Activated CD8-positive, alpha-beta memory T cell treated with anti-CD3 and anti-CD28 coated beads for 1 hour (primary cell): ENCODE measurements at regions not wholly inside any gene's neighbourhood (a gene's known extent, or its start where the extent isn't known, plus 50 kb on each side); places are given as distances from the start of the nearest gene placed in this dataset.

Experiments
- DNase-seq, 2 donors: peaks; one replicate each; pipeline ENCODE4 v3.0.0-alpha.2; 2020; ENCODE audit warnings: low read depth in 1 of 2; ENCODE audit errors: extremely low read depth in 1 of 2

- no peak for DNase-seq
Measured at GRCh38 chr10:21212348-21212747, 313.1 kb downstream of the SKIDA1 start.

GRCh38 chr10:21209495-21209894 is 312.4 kb upstream of the NEBL start:
- no peak for DNase-seq

GRCh38 chr10:21208666-21209316 is 311.7 kb upstream of the NEBL start:
- no peak for DNase-seq

GRCh38 chr10:21207852-21208646 is 310.9 kb upstream of the NEBL start:
- no peak for DNase-seq

- DNase-seq = no peak
Measured at GRCh38 chr10:21205328-21205727, 308.2 kb upstream of the NEBL start.

- DNase-seq = no peak
Measured at GRCh38 chr10:21203473-21204107, 306.5 kb upstream of the NEBL start.

GRCh38 chr10:21202776-21203462 is 305.8 kb upstream of the NEBL start:
- no peak for DNase-seq

- no peak for DNase-seq
Measured at GRCh38 chr10:21199501-21199900, 302.4 kb upstream of the NEBL start.

- no peak for DNase-seq
Measured at GRCh38 chr10:21197838-21198237, 300.7 kb upstream of the NEBL start.

GRCh38 chr10:21196822-21197395 is 299.8 kb upstream of the NEBL start:
- DNase-seq = no peak

GRCh38 chr10:21195252-21195651 is 298.1 kb upstream of the NEBL start:
- DNase-seq = no peak

GRCh38 chr10:21194510-21194993 is 297.4 kb upstream of the NEBL start:
- DNase-seq = no peak

- no peak for DNase-seq
Measured at GRCh38 chr10:21193196-21193595, 296.1 kb upstream of the NEBL start.

- no peak for DNase-seq
Measured at GRCh38 chr10:21191512-21191911, 294.4 kb upstream of the NEBL start.

GRCh38 chr10:21184984-21185383 is 287.9 kb upstream of the NEBL start:
- no peak for DNase-seq

- no peak for DNase-seq
Measured at GRCh38 chr10:21184216-21184615, 287.1 kb upstream of the NEBL start.

- no peak for DNase-seq
Measured at GRCh38 chr10:21183025-21183424, 285.9 kb upstream of the NEBL start.

- DNase-seq = no peak
Measured at GRCh38 chr10:21181451-21181850, 284.3 kb upstream of the NEBL start.

- DNase-seq = no peak
Measured at GRCh38 chr10:21180604-21181003, 283.5 kb upstream of the NEBL start.

- no peak for DNase-seq
Measured at GRCh38 chr10:21176934-21177480, 279.9 kb upstream of the NEBL start.

GRCh38 chr10:21175797-21176196 is 278.7 kb upstream of the NEBL start:
- DNase-seq = no peak
